H1 (cell line): ENCODE measurements at regions not wholly inside any gene's neighbourhood (a gene's known extent, or its start where the extent isn't known, plus 50 kb on each side); places are given as distances from the start of the nearest gene placed in this dataset.

Source experiments
- CTCF ChIA-PET: fragments of 300-600 bp; sonication (Branson Sonifier 250); formaldehyde crosslinking; loops from one replicate; lab custom pipeline; 2021; ENCODE audit not compliant: partially characterized antibody; lab: Charles Lee
- POLR2A ChIA-PET: fragments of 300-600 bp; sonication (Branson Sonifier 250); formaldehyde crosslinking; loops from one replicate; lab custom pipeline; 2021; ENCODE audit warnings: inconsistent platforms; ENCODE audit not compliant: partially characterized antibody; lab: Charles Lee
- DNase-seq, 2 experiments: peaks; one replicate each; pipeline versions ENCODE4 v3.0.0 to v3.0.0-alpha.2; 2010 to 2022; ENCODE audit warnings: low spot score in 2 of 2, low read depth in 1 of 2, mixed read lengths in 1 of 2
- FAIRE-seq: peaks from 2 replicates; lab custom pipeline; 2011; peaks lifted over from hg19 to GRCh38; lab: Jason Lieb, UNC
- H2AFZ ChIP-seq: 2 replicates; pipeline ENCODE4 v1.8.1; 2012; ENCODE audit warnings: low read length, inconsistent platforms
- H2AK5ac ChIP-seq: 2 replicates; pipeline ENCODE4 v1.6.1; 2013; ENCODE audit warnings: low read depth, low read length
- H2BK120ac ChIP-seq: replicated peaks from 2 replicates; pipeline ENCODE3; 2013; ENCODE audit warnings: low read depth, low read length, inconsistent platforms
- H2BK12ac ChIP-seq: 2 replicates; pipeline ENCODE4 v1.6.1; 2013; ENCODE audit warnings: low read depth, low read length
- H2BK15ac ChIP-seq: 2 replicates; pipeline ENCODE4 v1.6.1; 2013; ENCODE audit warnings: low read length
- H2BK20ac ChIP-seq: 2 replicates; pipeline ENCODE4 v1.6.1; 2013; ENCODE audit warnings: low read length
- H2BK5ac ChIP-seq: 2 replicates; pipeline ENCODE4 v1.6.1; 2013; ENCODE audit warnings: low read depth, low read length
- H3K14ac ChIP-seq: 2 replicates; pipeline ENCODE4 v1.6.1; 2013; ENCODE audit warnings: inconsistent platforms; ENCODE audit not compliant: insufficient read length
- H3K18ac ChIP-seq: 2 replicates; pipeline ENCODE4 v1.6.1; 2013; ENCODE audit warnings: low read length; ENCODE audit errors: extremely low read depth
- H3K23ac ChIP-seq: 2 replicates; pipeline ENCODE4 v1.6.1; 2013; ENCODE audit warnings: inconsistent platforms; ENCODE audit not compliant: insufficient read length
- H3K23me2 ChIP-seq: 2 replicates; pipeline ENCODE4 v1.6.1; 2013; ENCODE audit warnings: low read depth, low read length
- H3K27ac ChIP-seq: 2 replicates; pipeline ENCODE4 v1.6.1; 2011; ENCODE audit warnings: low read depth, low read length, inconsistent platforms
- H3K27me3 ChIP-seq, 4 experiments: replicated peaks in 1 of 4; 1 replicate in 1 of 4; 2 replicates in 3 of 4; pipeline versions ENCODE4 v1.6.1 to v1.8.1; 2011 to 2013; ENCODE audit warnings: low read length in 3 of 4, mild to moderate bottlenecking in 3 of 4, inconsistent platforms in 2 of 4, mixed read lengths in 2 of 4, moderate library complexity in 1 of 4; ENCODE audit not compliant: control insufficient read depth in 3 of 4, insufficient read depth in 3 of 4; ENCODE audit errors: extremely low read depth in 1 of 4
- H3K36me3 ChIP-seq, 4 experiments: 2 replicates each; pipeline versions ENCODE4 v1.6.1 to v1.8.1; 2011 to 2013; ENCODE audit warnings: mild to moderate bottlenecking in 4 of 4, low read length in 3 of 4, moderate library complexity in 2 of 4, control low read depth in 1 of 4, inconsistent platforms in 1 of 4; ENCODE audit not compliant: insufficient read depth in 4 of 4, control insufficient read depth in 2 of 4
- H3K4ac ChIP-seq: replicated peaks from 2 replicates; pipeline ENCODE3; 2013; ENCODE audit warnings: low read length, low read depth, mixed read lengths, inconsistent platforms; ENCODE audit not compliant: insufficient read length
- H3K4me1 ChIP-seq, 4 experiments: replicated peaks in 1 of 4; 1 replicate in 1 of 4; 2 replicates in 3 of 4; pipeline versions ENCODE4 v1.6.1 to v1.8.1; 2011 to 2013; ENCODE audit warnings: low read length in 3 of 4, inconsistent platforms in 2 of 4, mixed read lengths in 1 of 4; ENCODE audit not compliant: insufficient read depth in 4 of 4, control insufficient read depth in 3 of 4
- H3K4me2 ChIP-seq, 2 experiments: 2 replicates each; pipeline versions ENCODE4 v1.6.1 to v1.8.1; 2011 to 2013; ENCODE audit warnings: low read depth in 2 of 2, low read length in 2 of 2, control low read depth in 1 of 2, inconsistent platforms in 1 of 2, mild to moderate bottlenecking in 1 of 2; ENCODE audit not compliant: insufficient read depth in 1 of 2
- H3K4me3 ChIP-seq, 4 experiments: fragments of 200-600, 300-600 bp in 1 of 4; sonication (generic), shearing (Covaris generic), sonication (Bioruptor Twin) in 1 of 4; 2 replicates each; pipeline versions ENCODE4 v1.5.1 to v1.8.1; 2011 to 2016; ENCODE audit warnings: low read length in 4 of 4, low read depth in 3 of 4, control low read depth in 2 of 4, inconsistent platforms in 2 of 4, mild to moderate bottlenecking in 2 of 4, mixed read lengths in 1 of 4, moderate library complexity in 1 of 4; ENCODE audit not compliant: insufficient read depth in 2 of 4; ENCODE audit errors: extremely low read depth in 1 of 4
- H3K56ac ChIP-seq: replicated peaks from 2 replicates; pipeline ENCODE3; 2013; ENCODE audit warnings: low read depth, mild to moderate bottlenecking, mixed read lengths, low read length, inconsistent platforms; ENCODE audit not compliant: insufficient read length
- H3K79me1 ChIP-seq: 2 replicates; pipeline ENCODE4 v1.6.1; 2013; ENCODE audit warnings: low read depth, low read length, control low read depth
- H3K79me2 ChIP-seq, 2 experiments: 2 replicates each; pipeline versions ENCODE4 v1.6.1 to v1.8.1; 2012 to 2013; ENCODE audit warnings: low read length in 2 of 2, mild to moderate bottlenecking in 2 of 2, inconsistent platforms in 1 of 2; ENCODE audit not compliant: insufficient read depth in 2 of 2, control insufficient read depth in 1 of 2
- H3K9ac ChIP-seq, 4 experiments: replicated peaks in 1 of 4; 1 replicate in 1 of 4; 2 replicates in 3 of 4; pipeline versions ENCODE4 v1.6.1 to v1.8.1; 2011 to 2013; ENCODE audit warnings: low read depth in 3 of 4, low read length in 3 of 4, control low read depth in 2 of 4, mild to moderate bottlenecking in 2 of 4, moderate library complexity in 2 of 4, inconsistent platforms in 1 of 4; ENCODE audit errors: extremely low read depth in 1 of 4
- H3K9me3 ChIP-seq, 2 experiments: 2 replicates each; pipeline versions ENCODE4 v1.6.1 to v1.8.1; 2012 to 2013; ENCODE audit warnings: mild to moderate bottlenecking in 2 of 2, moderate library complexity in 2 of 2, control low read depth in 1 of 2, inconsistent platforms in 1 of 2, low read depth in 1 of 2, low read length in 1 of 2, mixed read lengths in 1 of 2; ENCODE audit not compliant: insufficient read depth in 2 of 2
- H4K20me1 ChIP-seq, 2 experiments: replicated peaks in 1 of 2; 2 replicates each; pipeline versions ENCODE3 to v1.8.1; 2011 to 2013; ENCODE audit warnings: inconsistent platforms in 2 of 2, low read length in 2 of 2, mild to moderate bottlenecking in 1 of 2; ENCODE audit not compliant: insufficient read depth in 2 of 2, control insufficient read depth in 1 of 2
- H4K5ac ChIP-seq: 2 replicates; pipeline ENCODE4 v1.6.1; 2013; ENCODE audit warnings: low read length, low read depth, mixed read lengths, inconsistent platforms; ENCODE audit not compliant: insufficient read length
- H4K8ac ChIP-seq: 2 replicates; pipeline ENCODE4 v1.8.0; 2013; ENCODE audit warnings: mild to moderate bottlenecking, moderate library complexity, low read length, inconsistent platforms; ENCODE audit not compliant: insufficient read depth; ENCODE audit errors: extremely low read depth
- H4K91ac ChIP-seq: replicated peaks from 2 replicates; pipeline ENCODE3; 2013; ENCODE audit warnings: low read length, mixed read lengths, inconsistent platforms; ENCODE audit not compliant: insufficient read length
- CEBPB ChIP-seq: IDR thresholded peaks from 2 replicates; pipeline ENCODE4 v1.6.1; 2012; ENCODE audit warnings: low read depth, low read length
- CHD1 ChIP-seq: IDR thresholded peaks from 2 replicates; pipeline ENCODE4 v1.6.1; 2012; ENCODE audit warnings: low read depth, low read length, improper control_type of control experiment
- CREB1 ChIP-seq: IDR thresholded peaks from 2 replicates; pipeline ENCODE4 v1.6.1; 2012; ENCODE audit warnings: inconsistent platforms
- CTBP2 ChIP-seq: IDR thresholded peaks from 2 replicates; pipeline ENCODE4 v1.7.0; 2011; ENCODE audit warnings: borderline replicate concordance, mild to moderate bottlenecking, moderate library complexity, mixed read lengths, low read length; ENCODE audit not compliant: insufficient read depth, insufficient read length
- HDAC6 ChIP-seq: IDR thresholded peaks from one replicate; pipeline ENCODE4 v1.7.1; 2012; ENCODE audit warnings: low read depth, mild to moderate bottlenecking, inconsistent platforms, low read length, moderate library complexity
- KDM1A ChIP-seq: fragments of 200-600, 300-600 bp; sonication (generic); IDR thresholded peaks from 2 replicates; pipeline ENCODE4 v1.7.1; 2016; ENCODE audit warnings: mild to moderate bottlenecking, low read length, borderline replicate concordance
- RAD21 ChIP-seq, 2 experiments: IDR thresholded peaks in 1 of 2; conservative IDR thresholded peaks in 1 of 2; 2 replicates each; pipeline ENCODE4 v1.6.1; 2011; ENCODE audit warnings: low read depth in 2 of 2, low read length in 2 of 2, improper control_type of control experiment in 1 of 2, inconsistent platforms in 1 of 2, mild to moderate bottlenecking in 1 of 2, moderate library complexity in 1 of 2
- SIX5 ChIP-seq: IDR thresholded peaks from 2 replicates; pipeline ENCODE4 v1.6.1; 2011; ENCODE audit warnings: mild to moderate bottlenecking, low read depth, low read length
- SP1 ChIP-seq: IDR thresholded peaks from 2 replicates; pipeline ENCODE4 v1.6.1; 2011; ENCODE audit warnings: low read depth, low read length
- TAF1 ChIP-seq: IDR thresholded peaks from 2 replicates; pipeline ENCODE4 v1.6.1; 2011; ENCODE audit warnings: mild to moderate bottlenecking, low read depth, low read length
- USF2 ChIP-seq: IDR thresholded peaks from 2 replicates; pipeline ENCODE4 v1.6.1; 2011; ENCODE audit warnings: low read length, improper control_type of control experiment
- WGBS, 2 experiments: shearing (Covaris generic) in 1 of 2; methylation state at CpG; one replicate each; pipeline versions ENCODE4 v1.1.6 to v1.1.7; 2013 to 2015; ENCODE audit warnings: low lambda C conversion rate in 2 of 2, mixed read lengths in 2 of 2, inconsistent platforms in 1 of 2, low coverage in 1 of 2, missing lambda C conversion rate in 1 of 2; ENCODE audit not compliant: insufficient replicate concordance in 2 of 2, insufficient coverage in 1 of 2, insufficient read length in 1 of 2; ENCODE audit errors: extremely low coverage in 1 of 2, missing lambda C conversion rate in 1 of 2; 5-methylcytosine and 5-hydroxymethylcytosine counted together

- FAIRE-seq (no peak), DNase-seq (no peak)
- Histone ChIP-seq H3K23ac (no peak overlapping the region), H3K79me2 (no peaks in the 10 kb centered on the region), H2BK20ac (no peak overlapping the region), H3K79me1 (no peaks in the 10 kb centered on the region), H2BK5ac (no peak overlapping the region), H3K4me1 (peaks cover 3 to 5% (median 4%) of the 10 kb centered on the region in 4 experiments; a peak in 5 of 7 replicates), H3K9me3 (no peaks in the 10 kb centered on the region), H4K8ac (no peak overlapping the region), H3K23me2 (no peaks in the 10 kb centered on the region), H3K4me2 (no peak overlapping the region), H3K9ac (no peak overlapping the region), H3K14ac (no peak overlapping the region), H2BK120ac (no peak overlapping the region), H2AK5ac (no peak overlapping the region), H3K4me3 (no peak overlapping the region), H3K4ac (no peak overlapping the region), H4K20me1 (no peaks in the 10 kb centered on the region), H3K18ac (no peak overlapping the region), H4K91ac (no peak overlapping the region), H4K5ac (no peak overlapping the region), H2AFZ (no peak overlapping the region), H3K36me3 (no peaks in the 10 kb centered on the region), H2BK15ac (no peak overlapping the region), H2BK12ac (no peak overlapping the region), H3K27ac (no peak overlapping the region), H3K27me3 (no peaks in the 10 kb centered on the region), H3K56ac (no peak overlapping the region)
- POLR2A ChIA-PET: no interaction called here
- WGBS, 2 experiments: 94% methylated on average over 1 of the region's 1 CpG; no CpG with 5 or more reads in 1 of the 2 experiments
- TF ChIP-seq TAF1: no peak
- TF ChIP-seq CTBP2: no peak
- TF ChIP-seq SP1: no peak
- TF ChIP-seq CEBPB: no peak
- TF ChIP-seq SIX5: no peak
- TF ChIP-seq CREB1: no peak
- TF ChIP-seq RAD21 (IDR thresholded peaks at IDR 0.05 in 1 of 2, conservative IDR thresholded peaks at IDR 0.05 in 1 of 2; ENCODE audit: low read depth in 2 of 2, low read length in 2 of 2): no peak
- no peak for TF ChIP-seq CHD1
- no peak for TF ChIP-seq USF2
- no peak for TF ChIP-seq HDAC6
- TF ChIP-seq KDM1A: no peak
- CTCF ChIA-PET: interaction anchor here (1.0 to 1.6 kb wide), 4 partner anchors 15 to 501 kb away, joined by 3 read pairs; no protein-coding TSS in a partner anchor
Measured at GRCh38 chr11:29627541-29627940, 389.3 kb downstream of the KCNA4 start.
